Sigmoid colon (tissue), 6 donors: ENCODE measurements at regions not wholly inside any gene's neighbourhood (a gene's known extent, or its start where the extent isn't known, plus 50 kb on each side); places are given as distances from the start of the nearest gene placed in this dataset.

ENCODE experiments used
- DNase-seq: peaks from one replicate; pipeline ENCODE4 v3.0.0-alpha.2; 2019
- H3K27ac ChIP-seq, 4 donors: fragments of 200-600 bp; sonication (generic); one replicate each; pipeline ENCODE4 v1.5.1; 2016 to 2019; ENCODE audit warnings: mild to moderate bottlenecking in 1 of 4
- H3K27me3 ChIP-seq, 3 donors: fragments of 200-600 bp; sonication (generic); one replicate each; pipeline ENCODE4 v1.5.1; 2019; ENCODE audit warnings: mild to moderate bottlenecking in 1 of 3
- H3K36me3 ChIP-seq, 4 donors: fragments of 200-600 bp; sonication (generic); one replicate each; pipeline ENCODE4 v1.5.1; 2016 to 2019
- H3K4me1 ChIP-seq, 4 donors: fragments of 200-600 bp; sonication (generic); one replicate each; pipeline ENCODE4 v1.5.1; 2017 to 2019
- H3K4me3 ChIP-seq, 4 donors: fragments of 200-600 bp; sonication (generic); one replicate each; pipeline ENCODE4 v1.5.1; 2017 to 2019; ENCODE audit warnings: mild to moderate bottlenecking in 2 of 4, moderate library complexity in 1 of 4
- H3K9me3 ChIP-seq, 4 donors: fragments of 200-600 bp in 3 of 4; sonication (generic) in 3 of 4; one replicate each; pipeline versions ENCODE4 v1.5.1 to v1.6.1; 2013 to 2019
- EP300 ChIP-seq, 4 donors: sonication (generic); formaldehyde crosslinking; IDR thresholded peaks; one replicate each; pipeline ENCODE4 v1.6.1; 2017; ENCODE audit warnings: antibody characterized with exemption in 4 of 4
- POLR2A ChIP-seq, 2 donors: fragments of 450-650 bp; IDR thresholded peaks; one replicate each; pipeline ENCODE4 v1.6.1; 2016; ENCODE audit warnings: antibody characterized with exemption in 2 of 2, mild to moderate bottlenecking in 2 of 2, moderate library complexity in 2 of 2
- POLR2AphosphoS5 ChIP-seq, 4 donors: sonication (generic); formaldehyde crosslinking; IDR thresholded peaks; one replicate each; pipeline ENCODE4 v1.6.1; 2017; ENCODE audit warnings: antibody characterized with exemption in 4 of 4
- WGBS, 2 donors: extraction: QIAGEN DNeasy Blood & Tissue Kit; methylation state at CpG; one replicate each; pipeline ENCODE4 v1.1.7; 2013; 5-methylcytosine and 5-hydroxymethylcytosine counted together
- intact Hi-C: fragments of 100-400 bp; cut with DNase I; formaldehyde crosslinking; loops from one replicate; pipeline ENCODE4 v1.15.1; 2023
- TF ChIP-seq, protein P1 (sequence below), 4 experiments: fragments of 450-650 bp in 3 of 4; fragments of 200-600 bp in 1 of 4; IDR thresholded peaks; one replicate each; pipeline ENCODE4 v1.5.1; 2016 to 2019; ENCODE audit warnings: antibody characterized with exemption in 4 of 4, mild to moderate bottlenecking in 3 of 4, moderate library complexity in 2 of 4
- donor health status: healthy with polysubstance abuse.
- donor health status: healthy.

DNA sequence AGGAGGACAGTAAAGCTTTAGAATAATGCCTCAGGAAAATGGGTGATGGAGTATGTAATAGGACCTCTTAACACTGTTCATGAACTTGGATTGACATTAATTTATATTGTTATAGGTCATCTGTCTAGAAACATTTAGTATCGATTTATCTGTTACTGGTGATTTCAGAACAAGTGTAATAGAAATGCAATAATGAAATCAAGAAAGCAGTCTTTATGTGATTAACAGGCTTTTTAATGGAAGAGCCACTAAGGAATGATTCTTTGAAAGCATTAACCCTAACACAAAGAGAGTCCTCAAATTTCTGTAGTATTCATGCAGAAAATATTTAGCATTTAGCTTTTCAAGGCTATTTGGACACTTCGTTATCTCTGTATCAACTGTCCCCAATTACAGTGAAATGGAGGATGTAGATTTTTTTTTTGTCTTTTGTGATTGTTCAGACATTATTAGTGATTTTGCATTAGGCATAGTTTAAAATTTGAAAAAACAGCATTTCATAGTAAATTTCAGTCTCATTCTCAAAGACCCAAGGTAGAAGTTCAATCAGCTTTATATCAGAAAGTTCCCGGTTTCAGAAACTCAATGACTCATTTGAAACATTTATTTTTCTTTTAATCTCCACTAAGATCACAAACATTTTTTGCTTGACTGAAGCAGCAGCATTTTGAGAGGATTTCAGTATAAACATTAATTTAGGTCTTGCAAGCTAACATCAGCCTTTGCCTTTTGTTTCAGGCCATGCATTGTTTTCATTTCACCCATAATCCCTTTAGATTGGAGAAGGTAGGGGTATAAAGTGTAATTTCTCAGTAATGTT is 56.3 kb downstream of the AGTR2 start:
- Histone ChIP-seq H3K36me3 (no peaks in the 10 kb centered on the region), H3K9me3 (no peaks in the 10 kb centered on the region), H3K4me1 (no peaks in the 10 kb centered on the region), H3K27me3 (no peaks in the 10 kb centered on the region), H3K27ac (no peak overlapping the region), H3K4me3 (no peak overlapping the region)
- WGBS, 2 donors, result 88 to 92% methylated on average over 3 of the region's 3 CpGs
- intact Hi-C loops, result no loop called here
- no peak for DNase-seq
- no peak for TF ChIP-seq EP300 (IDR thresholded peaks at IDR 0.05)
- TF ChIP-seq, protein P1, sequence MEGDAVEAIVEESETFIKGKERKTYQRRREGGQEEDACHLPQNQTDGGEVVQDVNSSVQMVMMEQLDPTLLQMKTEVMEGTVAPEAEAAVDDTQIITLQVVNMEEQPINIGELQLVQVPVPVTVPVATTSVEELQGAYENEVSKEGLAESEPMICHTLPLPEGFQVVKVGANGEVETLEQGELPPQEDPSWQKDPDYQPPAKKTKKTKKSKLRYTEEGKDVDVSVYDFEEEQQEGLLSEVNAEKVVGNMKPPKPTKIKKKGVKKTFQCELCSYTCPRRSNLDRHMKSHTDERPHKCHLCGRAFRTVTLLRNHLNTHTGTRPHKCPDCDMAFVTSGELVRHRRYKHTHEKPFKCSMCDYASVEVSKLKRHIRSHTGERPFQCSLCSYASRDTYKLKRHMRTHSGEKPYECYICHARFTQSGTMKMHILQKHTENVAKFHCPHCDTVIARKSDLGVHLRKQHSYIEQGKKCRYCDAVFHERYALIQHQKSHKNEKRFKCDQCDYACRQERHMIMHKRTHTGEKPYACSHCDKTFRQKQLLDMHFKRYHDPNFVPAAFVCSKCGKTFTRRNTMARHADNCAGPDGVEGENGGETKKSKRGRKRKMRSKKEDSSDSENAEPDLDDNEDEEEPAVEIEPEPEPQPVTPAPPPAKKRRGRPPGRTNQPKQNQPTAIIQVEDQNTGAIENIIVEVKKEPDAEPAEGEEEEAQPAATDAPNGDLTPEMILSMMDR (IDR thresholded peaks at IDR 0.05), result no peak
- no peak for TF ChIP-seq POLR2A (IDR thresholded peaks at IDR 0.05)
- no peak for TF ChIP-seq POLR2AphosphoS5 (IDR thresholded peaks at IDR 0.05)

DNA sequence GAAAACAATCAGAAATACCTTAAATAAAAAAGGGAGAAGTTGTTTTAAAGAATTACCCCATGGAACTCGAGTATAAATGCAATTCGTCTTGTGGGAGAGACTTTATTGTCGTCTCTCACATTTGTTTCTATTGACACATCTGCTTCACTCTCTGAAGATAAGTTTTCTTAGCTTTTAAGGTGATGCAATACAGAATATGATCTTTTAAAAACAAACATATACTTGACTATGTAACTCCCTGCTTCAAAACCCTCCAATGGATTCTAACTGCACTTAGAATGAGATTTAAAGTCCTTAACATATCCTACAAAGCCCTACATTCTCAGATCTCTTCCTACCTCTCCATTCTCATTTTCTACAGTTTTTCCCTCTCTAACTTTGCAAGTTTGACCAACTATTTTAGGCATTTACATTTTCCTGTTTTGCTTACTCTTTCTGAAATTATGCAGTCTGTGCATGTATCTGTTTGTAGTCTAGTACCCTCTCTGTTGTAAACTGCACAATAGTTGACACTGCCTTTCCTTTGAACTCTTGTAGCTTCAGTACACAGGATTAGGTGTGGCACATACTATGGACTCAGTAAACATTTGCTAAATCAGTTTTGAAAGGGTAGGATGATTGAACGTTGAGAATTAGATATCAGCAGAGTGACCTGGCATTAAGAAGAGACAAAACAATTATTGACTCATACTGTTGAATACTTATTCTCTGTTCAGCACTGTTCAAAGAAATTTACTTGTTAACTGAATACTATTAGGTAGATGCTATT is 59.8 kb downstream of the AGTR2 start:
- H3K4me1 ChIP-seq, result no peaks in the 10 kb centered on the region
- intact Hi-C loops, result no loop called here
- H3K9me3 ChIP-seq, result no peaks in the 10 kb centered on the region
- H3K27me3 ChIP-seq, result no peaks in the 10 kb centered on the region
- no peak for TF ChIP-seq EP300 (IDR thresholded peaks at IDR 0.05)
- no peak for TF ChIP-seq POLR2AphosphoS5 (IDR thresholded peaks at IDR 0.05)
- TF ChIP-seq, protein P1 (IDR thresholded peaks at IDR 0.05), result no peak
- TF ChIP-seq POLR2A (IDR thresholded peaks at IDR 0.05), result no peak
- DNase-seq, result no peak
- no peak overlapping the region for H3K4me3 ChIP-seq
- H3K27ac ChIP-seq, result no peak overlapping the region
- 10 to 38% methylated on average over 4 of the region's 4 CpGs for WGBS, 2 donors
- H3K36me3 ChIP-seq, result no peaks in the 10 kb centered on the region

GRCh38 chrX:116232833-116233232 is 62.3 kb downstream of the AGTR2 start:
- no peaks in the 10 kb centered on the region for H3K36me3 ChIP-seq
- TF ChIP-seq, protein P1 (IDR thresholded peaks at IDR 0.05), result no peak
- TF ChIP-seq POLR2A (IDR thresholded peaks at IDR 0.05) (no peak), EP300 (IDR thresholded peaks at IDR 0.05) (no peak), POLR2AphosphoS5 (IDR thresholded peaks at IDR 0.05) (no peak)
- no peaks in the 10 kb centered on the region for H3K4me1 ChIP-seq
- no peaks in the 10 kb centered on the region for H3K9me3 ChIP-seq
- no peak overlapping the region for H3K4me3 ChIP-seq
- H3K27me3 ChIP-seq, result no peaks in the 10 kb centered on the region
- H3K27ac ChIP-seq, result no peak overlapping the region
- intact Hi-C loops, result no loop called here
- WGBS, 2 donors, result 89 to 91% methylated on average over 3 of the region's 3 CpGs
- no peak for DNase-seq

DNA sequence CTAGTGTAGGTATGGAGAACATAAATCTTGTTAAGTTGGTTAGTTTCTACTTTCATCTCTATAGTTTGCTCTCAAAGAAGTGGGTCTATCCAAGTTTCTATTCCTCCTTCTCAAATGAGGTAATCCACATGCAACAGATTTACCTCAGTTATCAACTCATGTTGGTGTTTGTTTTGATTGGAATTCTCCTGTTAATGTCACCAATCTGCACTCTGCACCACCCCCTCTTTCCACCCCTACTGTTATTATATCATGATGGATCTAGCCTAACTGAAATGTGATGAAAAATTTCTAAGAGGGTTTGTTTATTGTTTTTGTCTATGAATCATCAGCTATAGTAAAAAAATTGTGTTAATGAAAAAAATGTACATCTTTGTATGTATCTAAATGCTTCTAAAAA is 66.1 kb downstream of the AGTR2 start:
- intact Hi-C loops, result no loop called here
- no peaks in the 10 kb centered on the region for H3K36me3 ChIP-seq
- no peak for DNase-seq
- H3K4me3 ChIP-seq, result no peak overlapping the region
- H3K27me3 ChIP-seq, result no peaks in the 10 kb centered on the region
- TF ChIP-seq, protein P1 (IDR thresholded peaks at IDR 0.05), result no peak
- no peak for TF ChIP-seq EP300 (IDR thresholded peaks at IDR 0.05)
- TF ChIP-seq POLR2AphosphoS5 (IDR thresholded peaks at IDR 0.05), result no peak
- no peak for TF ChIP-seq POLR2A (IDR thresholded peaks at IDR 0.05)
- H3K4me1 ChIP-seq, result no peaks in the 10 kb centered on the region
- H3K9me3 ChIP-seq, result no peaks in the 10 kb centered on the region
- H3K27ac ChIP-seq, result no peak overlapping the region
